ENCODE measurements at regions not wholly inside any gene's neighbourhood (a gene's known extent, or its start where the extent isn't known, plus 50 kb on each side); places are given as distances from the start of the nearest gene placed in this dataset.

GRCh38 chr14:100445436-100446088, 122.4 kb downstream of the SLC25A47 start:
- TF ChIP-seq CTCF (IDR thresholded peaks at IDR 0.05; ENCODE audit: extremely low read depth, missing control alignments): no peak
- no peak for DNase-seq (ENCODE audit: low spot score)

- no peak for TF ChIP-seq CTCF (IDR thresholded peaks at IDR 0.05; ENCODE audit: extremely low read depth, missing control alignments)
- DNase-seq (ENCODE audit: low spot score): no peak
These were observed 123.4 kb downstream of the SLC25A47 start for GRCh38 chr14:100446572-100446971.

GRCh38 chr14:100448376-100448775, 125.2 kb downstream of the SLC25A47 start:
- no peak for TF ChIP-seq CTCF (IDR thresholded peaks at IDR 0.05; ENCODE audit: extremely low read depth, missing control alignments)
- DNase-seq (ENCODE audit: low spot score): no peak

GRCh38 chr14:100449225-100449987, 126.3 kb downstream of the SLC25A47 start:
- DNase-seq (ENCODE audit: low spot score): no peak
- TF ChIP-seq CTCF (IDR thresholded peaks at IDR 0.05; ENCODE audit: extremely low read depth, missing control alignments): no peak

- no peak for DNase-seq (ENCODE audit: low spot score)
- TF ChIP-seq CTCF (IDR thresholded peaks at IDR 0.05; ENCODE audit: extremely low read depth, missing control alignments): no peak
These were observed 126.9 kb downstream of the SLC25A47 start for GRCh38 chr14:100450049-100450448.

GRCh38 chr14:100450736-100451135, 127.6 kb downstream of the SLC25A47 start:
- TF ChIP-seq CTCF (IDR thresholded peaks at IDR 0.05; ENCODE audit: extremely low read depth, missing control alignments): no peak
- no peak for DNase-seq (ENCODE audit: low spot score)

- DNase-seq (ENCODE audit: low spot score): no peak
- TF ChIP-seq CTCF (IDR thresholded peaks at IDR 0.05; ENCODE audit: extremely low read depth, missing control alignments): no peak
These were observed 128.1 kb downstream of the SLC25A47 start for GRCh38 chr14:100451264-100451663.
